ENCODE measurements at regions not wholly inside any gene's neighbourhood (a gene's known extent, or its start where the extent isn't known, plus 50 kb on each side); places are given as distances from the start of the nearest gene placed in this dataset.

- peak; percentile 98 for DNase-seq (ENCODE audit: low spot score)
These were observed 131.8 kb downstream of the UNC5CL start for GRCh38 chr6:40907198-40907701.

DNA sequence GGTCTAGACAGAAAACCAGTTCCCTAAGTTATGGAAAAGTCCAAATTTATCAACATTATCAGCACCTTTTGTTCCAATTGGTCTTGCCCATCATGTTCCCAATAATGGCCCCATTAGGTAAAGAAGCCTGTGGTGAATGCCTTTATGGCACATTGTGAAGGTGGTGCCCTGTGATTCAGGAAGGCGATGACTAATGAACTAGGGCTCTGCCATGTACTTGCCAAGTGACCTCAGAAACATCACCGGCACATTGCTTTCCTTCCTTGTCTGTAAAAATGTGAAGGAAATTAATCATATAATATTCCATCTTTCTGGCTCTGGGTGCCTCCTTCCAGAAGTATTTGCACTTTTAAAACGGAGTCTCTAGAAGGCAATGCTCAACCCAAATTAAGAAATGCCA, 132.3 kb downstream of the UNC5CL start:
- DNase-seq (ENCODE audit: low spot score): peak; percentile 90

DNA sequence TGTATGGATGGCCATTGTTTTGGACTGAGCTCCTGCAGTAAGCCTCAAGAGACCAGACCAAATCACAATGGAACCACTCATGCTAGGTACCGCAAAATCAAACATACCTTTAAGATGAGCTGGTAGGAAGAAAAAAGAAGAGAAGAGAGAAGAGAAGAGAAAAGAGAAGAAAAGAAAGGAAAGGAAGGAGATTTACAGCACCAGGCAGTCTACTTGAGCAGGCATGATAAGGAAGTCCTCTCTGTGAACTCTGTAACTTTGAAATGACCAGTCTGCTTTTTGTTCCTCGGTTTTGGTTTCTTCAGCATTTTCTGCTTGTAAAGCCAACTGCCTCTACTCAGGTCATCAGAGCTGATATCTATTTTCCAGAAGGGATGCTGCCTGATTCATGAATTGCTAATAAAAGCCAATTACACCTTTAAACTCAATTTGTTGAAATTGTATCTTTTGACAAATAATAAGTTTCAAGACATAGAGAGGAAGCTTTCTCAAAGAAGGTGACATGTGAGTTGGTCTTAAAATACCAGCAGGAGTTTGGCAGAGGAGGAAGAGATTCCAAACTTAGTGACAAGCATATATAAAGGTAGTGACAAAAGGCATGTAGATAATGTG, 134.3 kb downstream of the UNC5CL start:
- no peak for DNase-seq (ENCODE audit: low spot score)

- DNase-seq (ENCODE audit: low spot score): no peak
These were observed 135.6 kb downstream of the UNC5CL start for GRCh38 chr6:40903456-40903855.

DNA sequence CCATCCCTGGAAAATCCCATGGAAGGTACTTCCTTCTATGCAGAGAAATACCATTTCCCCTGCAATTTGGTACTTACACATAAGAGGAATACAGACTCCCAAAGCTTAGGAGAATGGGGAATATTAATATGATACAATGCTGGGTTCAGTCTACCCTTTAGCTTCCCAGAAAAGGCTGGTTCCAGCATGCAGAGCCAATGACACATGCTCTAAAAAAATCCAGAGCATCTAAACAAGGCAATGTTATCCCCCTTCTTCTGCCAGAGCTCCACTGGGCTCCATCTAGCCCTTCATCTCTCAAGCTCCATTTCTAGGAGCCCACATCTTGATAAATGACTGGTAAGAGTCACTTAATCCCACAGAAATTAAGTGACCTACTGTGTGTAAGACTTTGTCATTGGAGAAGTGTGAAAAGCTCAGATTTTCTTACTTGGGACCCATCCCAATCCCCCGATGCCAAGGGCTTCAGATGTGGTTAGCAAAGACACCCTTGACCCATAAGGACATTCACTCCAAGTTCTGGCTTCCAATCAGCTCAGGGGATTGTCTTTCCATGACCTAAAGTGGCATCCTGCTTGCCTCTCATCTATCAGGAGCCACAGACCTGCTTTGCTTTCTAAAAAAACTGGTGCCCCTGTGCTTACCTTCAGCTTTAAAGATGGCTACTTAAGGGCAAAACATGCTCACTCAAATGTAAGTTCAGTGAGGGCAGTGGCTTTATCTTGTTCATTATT, 137.5 kb downstream of the UNC5CL start:
- DNase-seq (ENCODE audit: low spot score): no peak

GRCh38 chr6:40900791-40901190, 138.2 kb downstream of the UNC5CL start:
- no peak for DNase-seq (ENCODE audit: low spot score)

DNA sequence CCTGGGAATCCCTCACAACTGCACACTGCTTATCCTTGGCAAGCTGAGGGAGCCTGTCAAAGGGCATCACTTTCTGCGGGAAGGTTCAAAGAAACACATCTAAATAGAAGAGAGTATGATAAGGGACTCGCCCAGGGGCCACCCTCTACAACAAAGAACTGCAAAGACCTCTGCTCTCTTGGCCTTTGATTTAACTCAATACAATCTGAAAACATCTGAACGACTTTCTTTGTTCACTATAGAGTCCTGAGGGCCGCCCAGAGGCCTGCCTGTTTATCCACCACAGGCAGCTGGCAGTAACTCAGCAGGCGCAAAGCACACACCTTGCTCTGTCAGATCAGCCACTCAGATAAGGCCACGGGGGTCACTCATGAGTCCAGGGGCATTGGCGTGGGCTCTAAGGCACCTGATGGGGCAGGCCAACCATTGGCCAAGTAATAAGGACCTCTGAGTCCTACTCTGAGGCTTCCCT, 139.3 kb downstream of the UNC5CL start:
- no peak for DNase-seq (ENCODE audit: low spot score)

GRCh38 chr6:40898073-40898472, 140.9 kb downstream of the UNC5CL start:
- DNase-seq (ENCODE audit: low spot score): no peak

DNA sequence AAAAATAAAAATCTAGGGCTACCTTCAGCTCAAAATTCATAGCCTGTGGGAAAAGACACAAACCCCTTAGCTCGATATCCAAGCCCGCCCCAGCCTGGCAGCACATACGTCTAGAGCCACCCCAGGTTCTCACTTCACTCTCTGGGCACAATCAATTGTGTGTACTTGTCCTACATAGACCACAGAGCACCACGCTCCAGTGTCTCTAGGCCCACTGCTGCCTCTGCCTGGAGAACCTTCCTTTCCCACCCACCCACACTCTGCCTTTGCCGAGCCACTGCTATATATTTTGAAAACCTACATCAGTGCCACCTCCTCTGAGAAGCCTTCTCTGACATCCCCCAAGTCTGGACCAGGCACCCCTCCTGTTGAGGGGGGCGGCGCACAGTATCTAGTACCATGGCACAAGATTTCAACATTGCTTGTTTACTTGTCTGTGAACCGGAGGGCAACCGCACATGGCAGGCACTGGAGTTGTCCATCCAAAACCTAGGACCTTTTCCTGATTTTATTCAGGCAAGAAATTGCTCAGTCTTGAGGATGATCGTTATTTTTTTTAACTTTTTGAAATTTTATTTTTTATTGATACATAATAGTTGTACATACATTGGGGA, 141.5 kb downstream of the UNC5CL start:
- no peak for DNase-seq (ENCODE audit: low spot score)

- no peak for DNase-seq (ENCODE audit: low spot score)
These were observed 142.3 kb downstream of the UNC5CL start for GRCh38 chr6:40896696-40897095.

GRCh38 chr6:40894962-40895799, 143.8 kb downstream of the UNC5CL start:
- DNase-seq (ENCODE audit: low spot score): peak; percentile 81

DNA sequence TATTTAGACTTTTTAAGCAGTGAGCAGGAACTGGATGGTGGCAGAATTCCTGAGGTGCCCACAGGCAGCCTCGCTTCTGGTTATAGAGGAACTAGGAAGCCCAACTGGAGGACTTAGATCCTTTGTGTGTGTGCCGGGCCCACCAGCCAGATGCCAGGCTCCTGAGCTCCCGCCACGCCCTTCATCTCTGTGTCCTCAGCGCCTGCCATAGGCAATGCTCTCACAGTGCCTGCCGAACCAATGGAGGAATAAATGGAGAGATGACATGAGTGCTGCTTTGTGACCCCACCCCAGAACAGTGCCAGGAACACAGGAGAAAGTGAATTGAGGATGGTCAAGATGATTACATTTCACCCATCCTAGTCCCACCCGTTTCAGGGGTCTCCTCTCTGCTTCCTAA, 146.0 kb downstream of the UNC5CL start:
- no peak for DNase-seq (ENCODE audit: low spot score)

- no peak for DNase-seq (ENCODE audit: low spot score)
These were observed 146.8 kb downstream of the UNC5CL start for GRCh38 chr6:40892223-40892622.

- no peak for DNase-seq (ENCODE audit: low spot score)
These were observed 147.3 kb downstream of the UNC5CL start for GRCh38 chr6:40891686-40892085.

DNA sequence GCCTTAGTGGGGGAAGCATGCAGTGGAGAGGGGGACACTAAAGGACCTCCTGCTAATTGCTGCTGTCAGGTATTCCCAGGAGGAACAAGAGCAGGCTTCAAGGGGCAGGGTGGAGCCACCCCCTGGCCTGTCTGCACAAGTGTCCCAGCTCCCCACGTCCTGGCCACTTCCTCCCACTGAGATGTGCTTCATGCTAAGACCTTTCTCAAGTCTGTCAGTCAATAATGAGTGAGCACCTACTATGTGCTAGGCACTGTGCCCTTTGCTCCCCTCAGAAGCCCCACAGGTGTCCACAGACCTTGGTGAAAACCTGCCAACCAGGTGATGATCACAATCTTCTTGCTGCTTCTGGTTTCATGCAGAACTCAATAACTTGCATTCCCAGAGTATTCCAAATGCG, 147.9 kb downstream of the UNC5CL start:
- DNase-seq (ENCODE audit: low spot score): no peak

- no peak for DNase-seq (ENCODE audit: low spot score)
These were observed 149.7 kb downstream of the UNC5CL start for GRCh38 chr6:40889137-40889832.

GRCh38 chr6:40888456-40888990, 150.5 kb downstream of the UNC5CL start:
- DNase-seq (ENCODE audit: low spot score): no peak

GRCh38 chr6:40887792-40888340, 151.2 kb downstream of the UNC5CL start:
- no peak for DNase-seq (ENCODE audit: low spot score)

DNA sequence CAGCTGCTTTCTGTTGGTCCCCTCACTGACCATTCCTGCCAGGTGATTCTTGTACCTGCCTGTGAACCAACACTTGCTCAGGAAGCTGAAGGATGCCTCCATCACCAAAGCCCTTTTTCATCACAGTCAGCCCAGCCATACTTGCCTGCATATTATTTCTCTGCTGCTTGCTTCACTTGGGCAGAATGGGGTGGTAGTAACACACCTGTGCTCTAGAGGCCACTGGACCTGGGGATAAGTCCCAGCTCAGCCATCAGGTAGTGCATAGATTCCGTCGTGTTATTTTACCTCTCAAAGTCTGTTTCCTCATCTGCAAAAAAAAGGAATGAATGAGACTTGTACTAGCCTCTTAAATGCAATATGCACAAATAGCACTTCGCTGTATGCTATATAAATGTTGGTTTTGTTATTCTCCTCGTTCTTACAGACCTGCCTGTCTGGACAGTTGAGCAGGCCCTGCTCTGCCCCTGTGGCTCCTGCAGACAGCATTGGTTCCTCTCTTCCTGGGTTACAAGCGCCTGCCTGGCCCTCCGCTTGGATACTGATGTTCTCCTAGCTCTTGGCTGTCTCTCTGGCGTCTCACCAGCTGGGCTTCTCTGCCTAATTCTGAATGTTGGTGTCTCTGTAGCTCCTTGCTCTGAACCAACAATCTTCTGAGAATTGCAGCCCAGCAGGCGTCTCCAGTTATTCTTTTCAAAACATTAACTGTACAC, 151.8 kb downstream of the UNC5CL start:
- no peak for DNase-seq (ENCODE audit: low spot score)

- DNase-seq (ENCODE audit: low spot score): no peak
These were observed 153.8 kb downstream of the UNC5CL start for GRCh38 chr6:40885139-40885774.
